GM19324 (cell line): ENCODE measurements at regions not wholly inside any gene's neighbourhood (a gene's known extent, or its start where the extent isn't known, plus 50 kb on each side); places are given as distances from the start of the nearest gene placed in this dataset.
"Not testable (repeated sequence)": the region's sequence is repeated elsewhere in the genome, so short reads cannot be mapped to it uniquely, and the experiment has no call there.

Experiments used
- ATAC-seq: cut with Tn5 transposase; IDR thresholded peaks from one replicate; pipeline ENCODE4 v1.9.1; 2021; ENCODE audit warnings: mild to moderate bottlenecking, moderate library complexity; ENCODE audit not compliant: unreplicated experiment, low FRiP score

DNA sequence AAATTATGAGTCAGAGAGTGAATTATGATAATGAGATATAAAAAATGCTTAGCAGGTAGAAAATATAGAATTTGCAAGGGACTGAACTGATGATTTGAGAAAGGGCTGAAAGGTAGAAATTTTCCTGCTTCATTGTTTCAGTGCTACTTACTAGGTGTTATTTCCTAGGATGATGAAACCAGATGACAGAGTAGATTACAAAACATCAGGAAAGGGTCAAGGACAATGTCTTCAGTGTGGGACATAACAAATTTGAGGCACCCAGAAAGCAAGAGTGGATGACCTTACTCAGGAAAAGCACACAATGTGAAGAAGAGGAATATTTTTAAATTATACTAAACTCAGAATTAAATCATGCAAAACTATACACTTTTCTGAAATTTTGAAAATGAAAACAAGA, 102.1 kb downstream of the SHCBP1 start:
- ATAC-seq, result no peak

DNA sequence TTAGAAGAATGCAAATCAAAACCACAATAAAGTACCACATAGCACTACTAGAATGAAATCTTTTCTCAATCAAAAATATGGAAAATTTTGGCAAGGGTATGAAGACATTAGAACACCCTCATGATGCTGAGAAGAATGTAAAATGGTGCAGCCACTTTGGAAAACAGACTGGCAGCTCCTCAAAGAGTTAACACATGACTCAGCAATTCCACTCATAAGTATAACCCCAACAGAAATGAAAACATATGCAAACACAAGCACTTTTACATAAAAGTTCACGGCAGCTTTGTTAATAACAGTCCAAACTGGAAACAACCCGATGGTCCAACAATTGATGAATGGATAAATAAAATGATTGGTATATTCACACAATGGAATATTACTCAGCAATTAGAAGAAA, 124.5 kb downstream of the SHCBP1 start:
- ATAC-seq, result no peak

DNA sequence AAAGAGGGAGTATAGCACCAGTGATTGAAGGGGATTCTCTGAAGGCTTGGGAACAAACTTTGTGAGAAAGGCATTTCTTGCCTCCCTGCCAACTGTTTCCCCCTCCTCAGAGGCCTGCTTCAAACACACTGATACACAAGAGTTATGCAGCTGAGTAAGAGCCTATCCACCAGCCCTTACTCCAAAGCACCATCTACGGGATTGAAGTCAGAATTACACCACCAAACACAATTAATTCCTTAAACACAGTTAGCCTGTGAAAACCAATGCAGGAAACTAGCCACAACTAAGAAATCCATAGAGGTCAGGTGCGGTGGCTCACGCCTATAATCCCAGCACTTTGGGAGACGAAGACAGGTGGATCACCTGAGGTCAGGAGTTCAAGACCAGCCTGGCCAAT, 138.3 kb downstream of the SHCBP1 start:
- no peak for ATAC-seq

DNA sequence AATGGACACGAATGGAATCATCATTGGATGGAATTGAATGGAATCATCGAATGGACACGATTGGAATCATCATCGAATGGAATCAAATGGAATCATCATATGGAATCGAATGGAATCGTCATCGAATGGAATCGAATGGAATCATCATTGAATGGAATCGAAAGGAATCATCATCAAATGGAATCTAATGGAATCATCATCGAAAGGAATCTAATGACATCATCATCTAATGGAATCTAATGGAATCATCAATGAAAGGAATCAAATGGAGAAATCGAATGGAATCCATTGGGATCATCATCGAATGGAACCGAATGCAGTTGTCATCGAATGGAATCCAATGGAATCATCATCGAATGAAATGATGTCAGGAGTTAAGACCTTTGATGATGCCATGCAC, 154.9 kb downstream of the SHCBP1 start:
- ATAC-seq, result no peak

DNA sequence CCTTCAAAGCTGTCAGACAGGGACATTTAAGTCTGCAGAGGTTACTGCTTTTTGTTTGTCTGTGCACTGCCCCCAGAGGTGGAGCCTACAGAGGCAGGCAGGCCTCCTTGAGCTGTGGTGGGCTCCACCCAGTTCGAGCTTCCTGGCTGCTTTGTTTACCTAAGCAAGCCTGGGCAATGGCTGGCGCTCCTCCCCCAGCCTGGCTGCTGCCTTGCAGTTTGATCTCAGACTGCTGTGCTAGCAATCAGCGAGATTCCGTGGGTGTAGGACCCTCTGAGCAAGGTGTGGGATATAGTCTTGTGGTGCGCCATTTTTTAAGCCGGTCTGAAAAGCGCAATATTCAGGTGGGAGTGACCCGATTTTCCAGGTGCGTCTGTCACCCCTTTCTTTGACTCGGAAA, 166.4 kb downstream of the SHCBP1 start:
- not testable (repeated sequence) for ATAC-seq

DNA sequence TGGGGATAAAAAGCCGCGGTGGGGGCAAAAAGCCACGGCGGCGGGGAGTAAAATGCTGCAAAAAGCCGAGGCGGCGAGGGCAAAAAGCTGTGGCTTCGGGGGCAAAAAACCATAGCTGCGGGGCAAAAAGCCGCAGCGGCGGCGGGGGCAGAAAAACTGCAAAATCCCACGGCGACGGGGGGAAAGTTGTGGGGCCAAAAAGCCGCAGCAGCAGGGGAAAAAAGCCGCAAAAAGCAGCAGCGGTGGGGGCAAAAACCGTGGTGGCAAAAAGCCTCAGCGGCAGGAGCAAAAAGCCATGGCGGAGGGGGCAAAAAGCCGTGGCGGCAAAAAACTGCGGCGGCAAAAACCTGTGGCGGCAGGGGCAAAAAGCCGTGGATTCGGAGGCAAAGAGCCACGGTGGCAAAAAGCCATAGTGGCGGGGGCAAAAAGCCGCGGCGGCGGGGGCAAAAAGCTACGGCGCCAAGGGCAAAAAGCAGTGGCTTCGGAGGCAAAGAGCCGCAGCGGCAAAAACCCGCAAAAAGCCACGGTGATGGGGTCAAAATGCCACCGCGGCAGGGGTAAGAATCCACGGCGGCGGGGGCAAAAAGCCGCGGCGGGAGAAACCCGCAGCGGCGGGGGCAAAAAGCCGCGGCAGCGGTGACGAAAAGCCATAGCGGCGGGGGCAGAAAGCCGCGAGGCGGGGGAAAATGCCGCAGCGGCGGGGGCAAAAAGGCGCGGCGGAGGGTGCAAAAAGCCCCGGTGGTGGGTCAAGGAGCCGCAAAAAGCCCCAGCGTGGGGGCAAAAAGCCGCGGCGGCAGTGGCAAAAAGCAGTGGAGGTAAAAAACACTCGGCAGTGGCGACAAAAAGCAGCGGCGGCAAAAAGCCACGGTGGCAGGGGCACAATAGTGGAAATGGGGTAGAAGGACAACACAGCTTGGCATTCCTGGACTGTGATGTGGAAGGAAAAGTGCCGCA, 192.8 kb downstream of the SHCBP1 start:
- no peak for ATAC-seq

DNA sequence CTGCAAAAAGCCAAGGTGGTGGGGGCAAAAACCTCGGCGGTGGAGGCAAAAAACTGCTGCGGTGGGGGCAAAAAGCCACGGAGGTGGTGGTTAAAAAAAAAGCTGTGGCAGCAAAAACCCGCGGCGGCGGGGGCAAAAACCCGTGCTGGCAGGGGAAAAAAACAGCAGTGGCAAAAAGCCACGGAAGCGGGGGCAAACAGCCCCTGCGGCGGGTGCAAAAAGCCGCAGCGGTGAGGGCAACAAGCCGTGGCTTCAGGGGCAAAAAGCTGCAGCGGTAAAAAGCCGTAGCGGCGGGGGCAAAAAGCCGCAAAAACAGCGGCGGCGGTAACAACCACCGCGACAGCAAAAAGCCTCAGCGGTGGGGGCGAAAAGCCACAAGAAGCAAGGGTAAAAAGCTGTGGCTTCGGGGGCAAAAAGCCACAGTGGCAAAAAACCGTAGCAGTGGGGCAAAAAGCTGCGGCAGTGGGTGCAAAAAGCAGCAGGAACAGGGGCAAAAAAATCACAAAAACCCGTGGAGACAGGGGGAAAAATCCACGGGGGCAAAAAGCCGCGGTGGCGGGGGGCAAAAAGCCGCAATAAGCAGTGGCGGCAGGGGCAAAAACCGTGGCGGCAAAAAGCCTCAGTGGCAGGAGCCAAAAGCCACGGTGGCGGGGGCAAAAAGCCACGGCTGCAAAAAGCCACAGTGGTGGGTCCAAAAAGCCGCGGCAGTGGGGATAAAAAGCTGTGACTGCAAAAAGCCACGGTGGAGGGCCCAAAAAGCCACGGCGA, 193.7 kb downstream of the SHCBP1 start:
- no peak for ATAC-seq

DNA sequence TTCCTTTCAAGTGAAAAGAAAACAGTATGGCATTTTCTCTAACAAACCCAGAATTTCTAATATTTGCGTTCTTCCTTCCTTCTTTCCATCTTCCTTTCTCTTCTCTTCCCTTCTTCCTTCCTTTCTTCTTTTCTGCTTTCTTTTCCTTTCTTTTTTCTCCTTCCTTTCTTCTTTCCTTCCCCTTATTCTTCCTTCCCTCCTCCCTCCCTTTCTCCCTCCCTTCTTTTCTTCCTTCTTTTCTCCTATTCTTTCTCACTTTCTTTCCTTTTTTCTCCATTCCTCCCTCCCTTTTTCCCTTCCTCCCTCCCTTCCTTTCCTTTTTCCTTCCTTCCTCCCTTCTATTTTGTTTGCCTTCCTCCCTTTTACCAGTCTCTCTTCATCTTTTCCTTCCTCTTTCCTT, 194.8 kb downstream of the SHCBP1 start:
- ATAC-seq, result no peak

DNA sequence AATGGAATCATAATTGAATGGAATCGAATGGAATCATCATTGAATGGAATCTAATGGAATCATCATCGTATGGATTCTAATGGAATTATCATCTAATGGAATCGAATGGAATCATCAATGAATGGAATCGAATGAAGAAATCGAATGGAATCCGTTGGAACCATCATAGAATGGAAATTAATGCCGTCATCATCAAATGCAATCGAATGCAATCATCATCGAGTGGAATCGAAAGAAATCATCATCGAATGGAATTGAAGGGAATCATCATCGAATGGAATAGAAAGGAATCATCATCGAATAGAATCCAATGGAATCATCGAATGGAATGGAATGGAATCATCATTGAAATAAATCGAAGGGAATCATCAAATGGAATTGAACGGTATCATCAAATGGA, 217.2 kb downstream of the SHCBP1 start:
- ATAC-seq, result no peak

DNA sequence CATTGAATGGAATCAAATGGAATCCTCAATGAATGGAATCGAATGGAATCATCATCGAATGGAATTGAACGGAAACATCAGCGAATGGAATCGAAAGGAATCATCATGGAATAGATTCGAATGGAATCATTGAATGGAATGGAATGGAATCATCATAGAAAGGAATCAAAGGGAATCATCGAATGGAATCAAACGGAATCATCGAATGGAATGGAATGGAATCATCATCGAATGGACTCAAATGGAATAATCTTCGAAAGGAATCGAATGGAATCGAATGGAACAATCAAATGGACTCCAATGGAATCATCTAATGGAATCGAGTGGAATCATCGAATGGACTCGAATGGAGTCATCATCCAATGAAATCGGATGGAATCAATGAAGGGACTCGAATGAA, 222.6 kb downstream of the SHCBP1 start:
- not testable (repeated sequence) for ATAC-seq

DNA sequence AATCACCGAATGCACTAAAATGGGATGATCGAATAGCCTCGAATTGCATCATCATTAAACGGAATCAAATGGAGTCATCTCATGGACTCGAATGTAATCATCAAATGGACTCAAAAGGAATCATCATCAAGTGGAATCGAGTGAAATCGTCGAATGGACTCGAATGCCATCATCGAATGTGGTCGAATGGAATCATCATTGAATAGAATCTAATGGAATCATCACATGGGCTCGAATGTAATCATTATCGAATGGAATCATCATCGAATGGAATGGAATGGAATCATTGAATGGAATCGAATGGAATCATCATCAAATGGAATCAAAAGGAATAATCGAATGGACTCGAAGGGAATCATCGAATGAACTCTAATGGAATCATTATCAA, 224.3 kb downstream of the SHCBP1 start:
- not testable (repeated sequence) for ATAC-seq

DNA sequence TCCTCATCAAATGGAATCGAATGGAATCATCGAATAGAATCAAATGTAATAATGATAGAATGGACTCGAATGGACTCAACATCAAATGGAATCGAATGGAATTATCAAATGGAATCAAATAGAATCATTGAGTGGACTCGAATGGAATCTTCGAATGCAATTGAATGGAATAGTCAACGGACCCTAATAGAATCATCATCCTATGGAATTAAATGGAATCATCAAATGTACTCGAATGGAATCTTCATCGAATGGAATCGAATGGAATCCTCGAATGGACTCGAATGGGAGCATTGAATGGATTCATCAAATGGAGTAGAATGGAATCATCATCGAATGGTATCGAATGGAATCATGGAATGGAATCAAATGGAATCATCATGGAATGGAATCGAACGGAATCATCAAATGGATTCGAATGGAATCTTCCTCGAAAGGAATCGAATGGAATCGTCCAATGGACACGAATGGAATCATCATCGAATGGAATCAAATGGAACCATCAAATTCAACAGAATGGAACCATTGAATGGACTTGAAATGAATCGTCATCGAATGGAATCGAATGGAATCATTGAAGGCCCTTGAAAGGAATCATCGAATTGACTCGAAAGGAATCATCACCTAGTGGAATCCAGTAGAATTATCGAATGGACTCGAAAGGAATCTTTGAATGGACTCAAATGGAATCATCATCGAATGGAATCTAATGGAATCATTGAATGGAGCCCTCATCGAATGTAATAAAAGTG, 224.9 kb downstream of the SHCBP1 start:
- ATAC-seq, result not testable (repeated sequence)

DNA sequence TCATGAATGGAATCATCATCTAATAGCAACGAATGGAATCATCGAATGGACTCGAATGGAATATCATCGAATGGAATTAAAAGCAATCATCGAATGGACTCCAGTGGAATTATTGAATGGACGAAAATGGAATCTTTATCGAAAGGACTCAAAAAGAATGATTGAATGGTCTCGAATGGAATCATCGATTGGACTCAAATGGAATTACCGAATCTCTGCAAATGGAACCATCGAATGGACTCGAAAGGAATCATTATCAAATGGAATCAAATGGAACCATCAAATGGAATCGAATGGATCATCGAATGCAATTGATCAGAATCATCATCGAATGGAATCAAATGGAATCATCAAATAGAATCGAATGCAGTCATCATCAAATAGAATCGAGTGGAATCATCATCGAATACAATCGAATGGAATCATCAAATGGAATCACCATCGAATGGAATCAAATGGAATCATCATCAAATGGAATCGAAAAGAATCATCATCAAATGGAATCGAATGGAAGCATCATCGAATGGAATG, 225.7 kb downstream of the SHCBP1 start:
- ATAC-seq, result not testable (repeated sequence)

DNA sequence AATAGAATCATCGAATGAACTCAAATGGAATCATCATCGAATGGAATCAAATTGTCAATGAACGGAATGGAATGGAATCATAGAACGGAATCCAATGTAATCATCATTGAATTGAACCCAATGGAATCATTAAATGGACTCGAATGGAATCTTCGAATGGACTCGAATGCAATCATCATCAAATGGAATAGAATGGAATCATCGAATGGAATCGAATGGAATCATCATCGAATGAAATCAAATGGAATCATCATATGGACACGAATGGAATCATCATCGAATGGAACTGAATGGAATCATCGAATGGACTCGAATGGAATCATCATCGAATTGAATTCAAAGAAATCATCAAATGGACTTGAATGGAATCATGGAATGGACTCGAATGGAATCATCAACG, 226.2 kb downstream of the SHCBP1 start:
- not testable (repeated sequence) for ATAC-seq

DNA sequence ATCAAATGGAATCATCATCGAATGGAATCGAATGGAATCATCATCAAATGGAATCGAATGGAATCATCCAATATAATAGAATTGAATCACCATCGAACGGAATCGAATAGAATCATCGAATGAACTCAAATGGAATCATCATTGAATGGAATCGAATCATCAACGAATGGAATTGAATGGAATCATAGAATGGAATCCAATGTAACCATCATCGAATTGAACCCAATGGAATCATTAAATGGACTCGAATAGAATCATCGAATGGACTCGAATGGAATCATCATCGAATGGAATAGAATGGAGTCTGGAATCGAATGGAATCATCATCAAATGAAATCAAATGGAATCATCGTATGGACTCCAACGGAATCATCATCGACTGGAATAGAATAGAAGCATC, 227.0 kb downstream of the SHCBP1 start:
- not testable (repeated sequence) for ATAC-seq

DNA sequence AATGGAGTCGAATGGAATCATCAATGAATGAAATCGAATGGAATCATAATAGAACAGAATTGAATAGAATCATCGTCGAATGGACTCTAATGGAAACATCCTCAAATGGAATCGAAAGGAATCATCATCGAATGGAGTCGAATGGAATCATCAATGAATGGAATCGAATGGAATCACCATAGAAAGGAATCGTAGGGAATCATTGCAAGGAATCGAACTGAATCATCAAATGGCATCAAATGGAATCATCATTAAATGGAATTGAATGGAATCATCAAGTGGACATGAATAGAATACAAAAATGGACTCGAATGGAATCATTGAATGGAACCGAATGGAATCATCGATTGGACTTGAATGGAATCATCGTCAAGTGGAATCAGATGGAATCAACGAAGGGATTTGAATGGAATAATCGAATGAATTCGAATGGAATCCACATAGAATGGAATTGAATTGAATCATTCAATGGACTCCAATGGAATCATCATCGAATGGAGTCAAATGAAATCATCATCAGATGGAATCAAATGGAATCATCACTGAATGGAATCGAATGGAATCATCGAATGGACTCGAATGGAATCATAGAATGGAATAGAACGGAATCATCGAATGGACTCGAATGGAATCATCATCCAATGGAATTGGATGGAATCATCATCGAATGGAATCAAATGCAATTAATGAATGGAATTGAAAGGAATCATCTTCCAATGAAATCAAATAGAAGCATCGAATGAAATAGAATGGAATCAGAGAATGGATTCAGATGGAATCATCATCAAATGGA, 228.1 kb downstream of the SHCBP1 start:
- not testable (repeated sequence) for ATAC-seq

DNA sequence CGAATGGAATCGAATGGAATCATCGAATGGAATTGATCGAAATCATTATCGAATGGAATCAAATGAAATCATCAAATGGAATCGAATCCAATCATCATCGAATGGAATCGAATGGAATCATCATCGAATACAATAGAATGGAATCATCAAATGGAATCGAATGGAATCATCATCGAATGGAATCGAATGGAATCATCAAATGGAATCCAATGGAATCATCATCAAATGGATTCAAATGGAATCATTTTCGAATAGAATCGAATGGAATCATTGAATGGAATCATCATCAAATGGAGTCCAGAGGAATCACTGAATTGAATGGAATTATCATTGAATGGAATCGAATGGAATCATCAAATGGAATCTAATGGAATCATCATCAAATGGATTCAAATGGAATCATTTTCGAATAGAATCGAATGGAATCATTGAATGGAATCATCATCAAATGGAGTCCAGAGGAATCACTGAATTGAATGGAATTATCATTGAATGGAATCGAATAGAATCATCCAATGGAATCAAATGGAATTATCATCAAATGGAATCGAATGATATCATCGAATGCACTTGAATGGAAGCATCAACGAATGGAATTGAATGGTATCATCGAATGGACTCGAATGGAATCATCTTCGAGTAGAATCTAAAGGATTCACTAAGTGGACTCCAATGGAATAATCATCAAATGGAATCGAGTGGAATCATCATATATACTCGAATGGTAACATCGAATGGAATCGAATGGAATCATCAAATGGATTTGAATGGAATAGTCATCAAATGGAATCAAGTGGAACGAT, 230.3 kb downstream of the SHCBP1 start:
- ATAC-seq, result not testable (repeated sequence)

DNA sequence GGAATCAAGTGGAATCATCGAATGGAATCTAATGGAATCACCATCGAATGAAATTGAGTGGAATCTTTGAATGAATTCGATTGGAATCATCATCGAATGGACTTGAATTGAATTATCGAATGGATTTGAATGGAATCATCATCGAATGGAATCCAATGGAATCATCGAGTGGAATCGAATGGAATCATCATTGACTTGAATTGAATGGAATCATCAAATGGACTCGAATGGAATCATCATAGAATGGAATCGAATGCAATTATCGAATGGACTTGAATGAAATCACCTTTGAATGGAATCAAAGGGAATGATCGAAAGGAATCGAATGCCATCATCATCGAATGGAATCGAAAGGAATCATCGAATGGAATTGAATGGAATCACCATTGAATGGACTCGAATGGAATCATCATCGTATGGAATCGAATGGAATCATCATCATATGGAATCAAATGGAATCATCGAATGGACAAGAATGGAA, 231.6 kb downstream of the SHCBP1 start:
- ATAC-seq, result not testable (repeated sequence)
